ENCODE measurements at regions not wholly inside any gene's neighbourhood (a gene's known extent, or its start where the extent isn't known, plus 50 kb on each side); places are given as distances from the start of the nearest gene placed in this dataset.

- TF ChIP-seq, protein P1, sequence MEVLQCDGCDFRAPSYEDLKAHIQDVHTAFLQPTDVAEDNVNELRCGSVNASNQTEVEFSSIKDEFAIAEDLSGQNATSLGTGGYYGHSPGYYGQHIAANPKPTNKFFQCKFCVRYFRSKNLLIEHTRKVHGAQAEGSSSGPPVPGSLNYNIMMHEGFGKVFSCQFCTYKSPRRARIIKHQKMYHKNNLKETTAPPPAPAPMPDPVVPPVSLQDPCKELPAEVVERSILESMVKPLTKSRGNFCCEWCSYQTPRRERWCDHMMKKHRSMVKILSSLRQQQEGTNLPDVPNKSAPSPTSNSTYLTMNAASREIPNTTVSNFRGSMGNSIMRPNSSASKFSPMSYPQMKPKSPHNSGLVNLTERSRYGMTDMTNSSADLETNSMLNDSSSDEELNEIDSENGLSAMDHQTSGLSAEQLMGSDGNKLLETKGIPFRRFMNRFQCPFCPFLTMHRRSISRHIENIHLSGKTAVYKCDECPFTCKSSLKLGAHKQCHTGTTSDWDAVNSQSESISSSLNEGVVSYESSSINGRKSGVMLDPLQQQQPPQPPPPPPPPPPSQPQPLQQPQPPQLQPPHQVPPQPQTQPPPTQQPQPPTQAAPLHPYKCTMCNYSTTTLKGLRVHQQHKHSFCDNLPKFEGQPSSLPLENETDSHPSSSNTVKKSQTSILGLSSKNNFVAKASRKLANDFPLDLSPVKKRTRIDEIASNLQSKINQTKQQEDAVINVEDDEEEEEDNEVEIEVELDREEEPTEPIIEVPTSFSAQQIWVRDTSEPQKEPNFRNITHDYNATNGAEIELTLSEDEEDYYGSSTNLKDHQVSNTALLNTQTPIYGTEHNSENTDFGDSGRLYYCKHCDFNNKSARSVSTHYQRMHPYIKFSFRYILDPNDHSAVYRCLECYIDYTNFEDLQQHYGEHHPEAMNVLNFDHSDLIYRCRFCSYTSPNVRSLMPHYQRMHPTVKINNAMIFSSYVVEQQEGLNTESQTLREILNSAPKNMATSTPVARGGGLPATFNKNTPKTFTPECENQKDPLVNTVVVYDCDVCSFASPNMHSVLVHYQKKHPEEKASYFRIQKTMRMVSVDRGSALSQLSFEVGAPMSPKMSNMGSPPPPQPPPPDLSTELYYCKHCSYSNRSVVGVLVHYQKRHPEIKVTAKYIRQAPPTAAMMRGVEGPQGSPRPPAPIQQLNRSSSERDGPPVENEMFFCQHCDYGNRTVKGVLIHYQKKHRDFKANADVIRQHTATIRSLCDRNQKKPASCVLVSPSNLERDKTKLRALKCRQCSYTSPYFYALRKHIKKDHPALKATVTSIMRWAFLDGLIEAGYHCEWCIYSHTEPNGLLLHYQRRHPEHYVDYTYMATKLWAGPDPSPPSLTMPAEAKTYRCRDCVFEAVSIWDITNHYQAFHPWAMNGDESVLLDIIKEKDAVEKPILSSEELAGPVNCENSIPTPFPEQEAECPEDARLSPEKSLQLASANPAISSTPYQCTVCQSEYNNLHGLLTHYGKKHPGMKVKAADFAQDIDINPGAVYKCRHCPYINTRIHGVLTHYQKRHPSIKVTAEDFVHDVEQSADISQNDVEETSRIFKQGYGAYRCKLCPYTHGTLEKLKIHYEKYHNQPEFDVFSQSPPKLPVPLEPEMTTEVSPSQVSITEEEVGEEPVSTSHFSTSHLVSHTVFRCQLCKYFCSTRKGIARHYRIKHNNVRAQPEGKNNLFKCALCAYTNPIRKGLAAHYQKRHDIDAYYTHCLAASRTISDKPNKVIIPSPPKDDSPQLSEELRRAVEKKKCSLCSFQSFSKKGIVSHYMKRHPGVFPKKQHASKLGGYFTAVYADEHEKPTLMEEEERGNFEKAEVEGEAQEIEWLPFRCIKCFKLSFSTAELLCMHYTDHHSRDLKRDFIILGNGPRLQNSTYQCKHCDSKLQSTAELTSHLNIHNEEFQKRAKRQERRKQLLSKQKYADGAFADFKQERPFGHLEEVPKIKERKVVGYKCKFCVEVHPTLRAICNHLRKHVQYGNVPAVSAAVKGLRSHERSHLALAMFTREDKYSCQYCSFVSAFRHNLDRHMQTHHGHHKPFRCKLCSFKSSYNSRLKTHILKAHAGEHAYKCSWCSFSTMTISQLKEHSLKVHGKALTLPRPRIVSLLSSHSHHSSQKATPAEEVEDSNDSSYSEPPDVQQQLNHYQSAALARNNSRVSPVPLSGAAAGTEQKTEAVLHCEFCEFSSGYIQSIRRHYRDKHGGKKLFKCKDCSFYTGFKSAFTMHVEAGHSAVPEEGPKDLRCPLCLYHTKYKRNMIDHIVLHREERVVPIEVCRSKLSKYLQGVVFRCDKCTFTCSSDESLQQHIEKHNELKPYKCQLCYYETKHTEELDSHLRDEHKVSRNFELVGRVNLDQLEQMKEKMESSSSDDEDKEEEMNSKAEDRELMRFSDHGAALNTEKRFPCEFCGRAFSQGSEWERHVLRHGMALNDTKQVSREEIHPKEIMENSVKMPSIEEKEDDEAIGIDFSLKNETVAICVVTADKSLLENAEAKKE (CRISPR knock-in tag; IDR thresholded peaks at IDR 0.05) = no peak
Measured at GRCh38 chr10:62726142-62726541, 78.4 kb upstream of the ADO start (continued).

DNA sequence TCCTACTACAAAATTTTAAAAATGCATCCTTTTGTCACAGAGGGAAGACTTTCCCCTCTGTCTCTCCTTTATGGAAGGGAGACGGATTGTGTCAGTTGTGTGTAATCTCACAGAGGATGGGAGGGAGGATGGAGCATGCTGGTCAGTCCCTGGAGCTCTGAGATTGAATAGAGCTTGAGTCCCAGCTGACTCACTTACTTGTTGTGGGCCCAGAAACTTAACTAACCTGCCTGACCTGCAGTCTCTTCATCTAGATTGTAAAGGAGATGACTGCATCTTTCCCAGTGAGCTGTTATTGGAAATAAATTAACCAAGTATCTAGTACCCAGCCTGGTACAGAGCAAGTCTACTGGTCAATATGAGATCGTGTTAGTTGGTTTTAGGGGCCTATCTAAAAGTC, 77.9 kb upstream of the ADO start:
- H3K27me3 ChIP-seq (ENCODE audit: insufficient read depth) = no peaks in the 10 kb centered on the region
- H3K36me3 ChIP-seq (ENCODE audit: insufficient read depth) = no peaks in the 10 kb centered on the region
- H3K27ac Mint-ChIP-seq = no peak overlapping the region
- H3K27me3 Mint-ChIP-seq (ENCODE audit: insufficient read depth, low read depth, poor library complexity) = no peaks in the 10 kb centered on the region
- peaks cover 11% of the 10 kb centered on the region; the same call in 1 of the 2 replicates for H3K9me2 ChIP-seq (ENCODE audit: insufficient read depth)
- H2AFZ ChIP-seq = no peak overlapping the region
- no peaks in the 10 kb centered on the region for H3K4me1 ChIP-seq (ENCODE audit: insufficient read depth)
- DNase-seq (ENCODE audit: low spot score) (no peak), ATAC-seq (no peak)
- no peaks in the 10 kb centered on the region for H3K9me3 Mint-ChIP-seq
- H3K4me2 ChIP-seq = no peak overlapping the region
- no peak for TF ChIP-seq POLR2AphosphoS5 (IDR thresholded peaks at IDR 0.05; ENCODE audit: low read depth)
- no peak for TF ChIP-seq ZNF331 (CRISPR knock-in tag; IDR thresholded peaks at IDR 0.05; ENCODE audit: low read depth)
- no peak for TF ChIP-seq ZNF114 (CRISPR knock-in tag; IDR thresholded peaks at IDR 0.05)
- TF ChIP-seq EZH2phosphoT487 (IDR thresholded peaks at IDR 0.05; ENCODE audit: unreplicated experiment) = no peak
- TF ChIP-seq JUNB (IDR thresholded peaks at IDR 0.05; ENCODE audit: unreplicated experiment) = no peak
- TF ChIP-seq STAT1 (IDR thresholded peaks at IDR 0.05; ENCODE audit: unreplicated experiment) = no peak
- TF ChIP-seq, protein P1 (CRISPR knock-in tag; IDR thresholded peaks at IDR 0.05) = no peak
- H3K79me2 ChIP-seq (replicated peaks; ENCODE audit: insufficient read depth) = no peaks in the 10 kb centered on the region
- no peaks in the 10 kb centered on the region for H3F3A ChIP-seq (replicated peaks; ENCODE audit: low read depth)
- no peak overlapping the region for H3K4me3 Mint-ChIP-seq
- no peak overlapping the region for H3K27ac ChIP-seq (ENCODE audit: low read depth)
- H3K4me1 Mint-ChIP-seq = no peaks in the 10 kb centered on the region
- H3K4me3 ChIP-seq = no peak overlapping the region
- H3K36me3 Mint-ChIP-seq (ENCODE audit: low read depth) = no peaks in the 10 kb centered on the region
- no peaks in the 10 kb centered on the region for H4K20me1 ChIP-seq (replicated peaks; ENCODE audit: insufficient read depth)
